ENCODE measurements at regions not wholly inside any gene's neighbourhood (a gene's known extent, or its start where the extent isn't known, plus 50 kb on each side); places are given as distances from the start of the nearest gene placed in this dataset.

GRCh38 chr2:76197428-76197827 is 486.7 kb upstream of the GCFC2 start:
- ATAC-seq (ENCODE audit: poor library complexity) (no peak), DNase-seq (no peak)
- no peaks in the 10 kb centered on the region for H3K9me3 ChIP-seq (ENCODE audit: control insufficient read depth in 1 of 2, insufficient read depth in 1 of 2, low read length in 2 of 2)
- Mint-ChIP-seq H3K4me1 (ENCODE audit: low read depth) (no peaks in the 10 kb centered on the region), H3K27me3 (no peaks in the 10 kb centered on the region), H3K36me3 (ENCODE audit: low read depth) (no peaks in the 10 kb centered on the region), H3K27ac (no peak overlapping the region), H3K9me3 (peaks cover 4% of the 10 kb centered on the region), H3K4me3 (no peak overlapping the region)
- H3K27ac ChIP-seq (ENCODE audit: low read depth in 1 of 2, low read length in 2 of 2): no peak overlapping the region
- no peak overlapping the region for H3K4me3 ChIP-seq (ENCODE audit: low read length)
- H3K4me1 ChIP-seq (ENCODE audit: insufficient read depth, low read length): no peaks in the 10 kb centered on the region
- ChIA-PET POLR2A (no interaction called here), CTCF (no interaction called here)
- no peaks in the 10 kb centered on the region for H3K36me3 ChIP-seq (ENCODE audit: insufficient read depth, low read length)
- no peaks in the 10 kb centered on the region for H3K27me3 ChIP-seq (ENCODE audit: control insufficient read depth in 1 of 2, insufficient read depth in 2 of 2, low read length in 2 of 2)
- intact Hi-C loops (cut with DNase I, micrococcal nuclease): no loop called here
- TF ChIP-seq, protein P1, sequence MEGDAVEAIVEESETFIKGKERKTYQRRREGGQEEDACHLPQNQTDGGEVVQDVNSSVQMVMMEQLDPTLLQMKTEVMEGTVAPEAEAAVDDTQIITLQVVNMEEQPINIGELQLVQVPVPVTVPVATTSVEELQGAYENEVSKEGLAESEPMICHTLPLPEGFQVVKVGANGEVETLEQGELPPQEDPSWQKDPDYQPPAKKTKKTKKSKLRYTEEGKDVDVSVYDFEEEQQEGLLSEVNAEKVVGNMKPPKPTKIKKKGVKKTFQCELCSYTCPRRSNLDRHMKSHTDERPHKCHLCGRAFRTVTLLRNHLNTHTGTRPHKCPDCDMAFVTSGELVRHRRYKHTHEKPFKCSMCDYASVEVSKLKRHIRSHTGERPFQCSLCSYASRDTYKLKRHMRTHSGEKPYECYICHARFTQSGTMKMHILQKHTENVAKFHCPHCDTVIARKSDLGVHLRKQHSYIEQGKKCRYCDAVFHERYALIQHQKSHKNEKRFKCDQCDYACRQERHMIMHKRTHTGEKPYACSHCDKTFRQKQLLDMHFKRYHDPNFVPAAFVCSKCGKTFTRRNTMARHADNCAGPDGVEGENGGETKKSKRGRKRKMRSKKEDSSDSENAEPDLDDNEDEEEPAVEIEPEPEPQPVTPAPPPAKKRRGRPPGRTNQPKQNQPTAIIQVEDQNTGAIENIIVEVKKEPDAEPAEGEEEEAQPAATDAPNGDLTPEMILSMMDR (IDR thresholded peaks at IDR 0.05): no peak

DNA sequence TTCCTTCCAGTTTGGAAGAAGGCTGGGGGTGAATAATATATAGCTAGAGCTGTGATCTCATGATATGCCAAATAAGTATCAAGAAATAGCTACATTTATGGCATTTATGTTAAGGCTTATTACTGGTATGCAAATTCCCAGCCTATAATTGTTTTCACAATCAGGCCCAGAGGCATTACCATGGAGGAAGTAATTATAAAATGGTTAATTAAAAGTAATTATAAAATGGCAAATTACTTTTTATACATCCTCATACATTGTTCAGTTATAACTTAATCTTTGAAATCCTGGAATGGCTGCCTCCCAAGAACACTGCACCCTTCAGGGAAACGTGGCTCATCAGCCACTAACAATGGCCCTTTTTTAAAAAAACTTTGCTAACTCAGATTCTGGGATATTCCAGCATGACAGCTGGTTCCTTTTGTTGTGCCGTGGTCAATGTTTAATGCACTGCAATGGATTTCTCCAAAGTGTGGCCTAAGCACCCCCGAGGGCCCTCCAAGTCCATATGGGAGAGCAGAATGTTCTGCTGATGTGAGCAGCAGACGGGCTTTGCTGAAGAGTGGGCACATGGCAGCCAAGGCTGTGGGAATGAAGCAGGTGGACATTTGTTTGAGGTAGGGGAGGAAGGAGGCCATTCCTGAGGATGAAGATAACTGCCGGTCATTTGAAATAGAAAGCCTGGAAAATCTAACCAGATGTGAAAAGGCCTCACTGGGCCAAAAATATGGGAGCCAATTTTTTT is 483.5 kb upstream of the GCFC2 start:
- ChIA-PET CTCF (no interaction called here), POLR2A (no interaction called here)
- Mint-ChIP-seq H3K4me3 (no peak overlapping the region), H3K4me1 (ENCODE audit: low read depth) (no peaks in the 10 kb centered on the region), H3K9me3 (peaks cover 4% of the 10 kb centered on the region), H3K27me3 (no peaks in the 10 kb centered on the region), H3K27ac (no peak overlapping the region), H3K36me3 (ENCODE audit: low read depth) (no peaks in the 10 kb centered on the region)
- no peak overlapping the region for H3K4me3 ChIP-seq (ENCODE audit: low read length)
- H3K27me3 ChIP-seq (ENCODE audit: control insufficient read depth in 1 of 2, insufficient read depth in 2 of 2, low read length in 2 of 2): no peaks in the 10 kb centered on the region
- H3K36me3 ChIP-seq (ENCODE audit: insufficient read depth, low read length): no peaks in the 10 kb centered on the region
- H3K9me3 ChIP-seq (ENCODE audit: control insufficient read depth in 1 of 2, insufficient read depth in 1 of 2, low read length in 2 of 2): peaks cover 0 to 3% of the 10 kb centered on the region in 2 experiments
- ATAC-seq (ENCODE audit: poor library complexity): no peak
- H3K27ac ChIP-seq (ENCODE audit: low read depth in 1 of 2, low read length in 2 of 2): no peak overlapping the region
- intact Hi-C loops (cut with DNase I, micrococcal nuclease): no loop called here
- DNase-seq: no peak
- TF ChIP-seq, protein P1 (IDR thresholded peaks at IDR 0.05): no peak
- no peaks in the 10 kb centered on the region for H3K4me1 ChIP-seq (ENCODE audit: insufficient read depth, low read length)

- no peaks in the 10 kb centered on the region for H3K4me1 Mint-ChIP-seq (ENCODE audit: low read depth)
- no peaks in the 10 kb centered on the region for H3K27me3 ChIP-seq (ENCODE audit: control insufficient read depth in 1 of 2, insufficient read depth in 2 of 2, low read length in 2 of 2)
- no peak overlapping the region for H3K4me3 Mint-ChIP-seq
- H3K4me3 ChIP-seq (ENCODE audit: low read length): no peak overlapping the region
- TF ChIP-seq, protein P1 (IDR thresholded peaks at IDR 0.05): no peak
- POLR2A ChIA-PET: no interaction called here
- peaks cover under 1% of the 10 kb centered on the region for H3K9me3 Mint-ChIP-seq
- CTCF ChIA-PET: no interaction called here
- no peaks in the 10 kb centered on the region for H3K4me1 ChIP-seq (ENCODE audit: insufficient read depth, low read length)
- H3K27ac Mint-ChIP-seq: no peak overlapping the region
- no peak overlapping the region for H3K27ac ChIP-seq (ENCODE audit: low read depth in 1 of 2, low read length in 2 of 2)
- no peak for DNase-seq
- no peak for ATAC-seq (ENCODE audit: poor library complexity)
- intact Hi-C loops (cut with DNase I, micrococcal nuclease): no loop called here
- H3K27me3 Mint-ChIP-seq: no peaks in the 10 kb centered on the region
- no peaks in the 10 kb centered on the region for H3K36me3 ChIP-seq (ENCODE audit: insufficient read depth, low read length)
- H3K9me3 ChIP-seq (ENCODE audit: control insufficient read depth in 1 of 2, insufficient read depth in 1 of 2, low read length in 2 of 2): peaks cover 0 to 3% of the 10 kb centered on the region in 2 experiments
- H3K36me3 Mint-ChIP-seq (ENCODE audit: low read depth): no peaks in the 10 kb centered on the region
Observed at GRCh38 chr2:76193089-76193488, 482.4 kb upstream of the GCFC2 start.
